PC-9 (cell line): ENCODE measurements at regions not wholly inside any gene's neighbourhood (a gene's known extent, or its start where the extent isn't known, plus 50 kb on each side); places are given as distances from the start of the nearest gene placed in this dataset.

Experiments used
- EZH2 ChIP-seq: fragments of 200-600 bp; sonication (generic); IDR thresholded peaks from 2 replicates; pipeline ENCODE4 v1.8.0; 2017; ENCODE audit warnings: antibody characterized with exemption, low read depth
- TF ChIP-seq, protein P1 (sequence below): fragments of 200-600 bp; sonication (generic); conservative IDR thresholded peaks from 2 replicates; pipeline ENCODE4 v1.6.1; 2017; ENCODE audit warnings: mixed run types, antibody characterized with exemption, mild to moderate bottlenecking, moderate library complexity

DNA sequence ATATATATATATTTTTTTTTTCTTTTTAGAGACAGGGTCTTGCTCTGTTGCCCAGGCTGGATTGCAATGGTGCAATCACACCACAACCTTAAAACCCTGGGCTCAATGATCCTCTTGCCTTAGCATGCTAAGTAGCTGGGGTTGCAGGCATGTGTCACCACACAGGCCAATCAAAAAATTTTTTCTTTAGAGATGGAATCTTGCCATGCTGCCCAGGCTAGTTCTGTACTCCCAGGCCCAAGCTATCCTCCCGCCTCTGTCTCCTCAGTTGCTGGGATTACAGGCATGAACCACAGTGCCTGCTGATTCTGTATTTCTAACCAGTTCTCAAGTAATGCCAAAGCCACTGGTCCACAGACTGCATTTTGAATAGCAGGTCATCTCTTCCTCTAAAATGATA is 291.3 kb upstream of the ZPLD1 start:
- TF ChIP-seq, protein P1, sequence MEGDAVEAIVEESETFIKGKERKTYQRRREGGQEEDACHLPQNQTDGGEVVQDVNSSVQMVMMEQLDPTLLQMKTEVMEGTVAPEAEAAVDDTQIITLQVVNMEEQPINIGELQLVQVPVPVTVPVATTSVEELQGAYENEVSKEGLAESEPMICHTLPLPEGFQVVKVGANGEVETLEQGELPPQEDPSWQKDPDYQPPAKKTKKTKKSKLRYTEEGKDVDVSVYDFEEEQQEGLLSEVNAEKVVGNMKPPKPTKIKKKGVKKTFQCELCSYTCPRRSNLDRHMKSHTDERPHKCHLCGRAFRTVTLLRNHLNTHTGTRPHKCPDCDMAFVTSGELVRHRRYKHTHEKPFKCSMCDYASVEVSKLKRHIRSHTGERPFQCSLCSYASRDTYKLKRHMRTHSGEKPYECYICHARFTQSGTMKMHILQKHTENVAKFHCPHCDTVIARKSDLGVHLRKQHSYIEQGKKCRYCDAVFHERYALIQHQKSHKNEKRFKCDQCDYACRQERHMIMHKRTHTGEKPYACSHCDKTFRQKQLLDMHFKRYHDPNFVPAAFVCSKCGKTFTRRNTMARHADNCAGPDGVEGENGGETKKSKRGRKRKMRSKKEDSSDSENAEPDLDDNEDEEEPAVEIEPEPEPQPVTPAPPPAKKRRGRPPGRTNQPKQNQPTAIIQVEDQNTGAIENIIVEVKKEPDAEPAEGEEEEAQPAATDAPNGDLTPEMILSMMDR = no peak
- no peak for TF ChIP-seq EZH2
